Spinal cord (tissue), 9 donors: ENCODE measurements at regions not wholly inside any gene's neighbourhood (a gene's known extent, or its start where the extent isn't known, plus 50 kb on each side); places are given as distances from the start of the nearest gene placed in this dataset.
A peak's percentile ranks its signal among the peaks of the same experiment; 100 is the strongest.

Experiments
- DNase-seq, 6 donors: peaks; one replicate each; pipeline versions ENCODE4 v3.0.0 to v3.0.0-alpha.2; 2013 to 2015; ENCODE audit warnings: low spot score in 6 of 6, low read depth in 4 of 6
- H3K27ac ChIP-seq: one replicate; pipeline ENCODE4 v1.5.1; 2013; ENCODE audit warnings: low read depth, low read length, control low read depth
- H3K27me3 ChIP-seq: one replicate; pipeline ENCODE4 v1.6.1; 2013; ENCODE audit warnings: low read length; ENCODE audit not compliant: control insufficient read depth, insufficient read depth
- H3K36me3 ChIP-seq: one replicate; pipeline ENCODE4 v1.6.1; 2013; ENCODE audit warnings: low read length; ENCODE audit not compliant: control insufficient read depth, insufficient read depth
- H3K4me1 ChIP-seq: one replicate; pipeline ENCODE4 v1.6.1; 2013; ENCODE audit warnings: low read length; ENCODE audit not compliant: control insufficient read depth, insufficient read depth
- H3K4me3 ChIP-seq: one replicate; pipeline ENCODE4 v1.5.1; 2013; ENCODE audit warnings: low read depth, low read length, control low read depth
- H3K9me3 ChIP-seq: one replicate; pipeline ENCODE4 v1.6.1; 2013; ENCODE audit warnings: low read length; ENCODE audit not compliant: control insufficient read depth, insufficient read depth
- WGBS: methylation state at CpG from one replicate; pipeline ENCODE4 v1.1.5; 2013; ENCODE audit warnings: missing lambda C conversion rate; ENCODE audit not compliant: insufficient coverage; 5-methylcytosine and 5-hydroxymethylcytosine counted together
- donor health status: healthy.

DNA sequence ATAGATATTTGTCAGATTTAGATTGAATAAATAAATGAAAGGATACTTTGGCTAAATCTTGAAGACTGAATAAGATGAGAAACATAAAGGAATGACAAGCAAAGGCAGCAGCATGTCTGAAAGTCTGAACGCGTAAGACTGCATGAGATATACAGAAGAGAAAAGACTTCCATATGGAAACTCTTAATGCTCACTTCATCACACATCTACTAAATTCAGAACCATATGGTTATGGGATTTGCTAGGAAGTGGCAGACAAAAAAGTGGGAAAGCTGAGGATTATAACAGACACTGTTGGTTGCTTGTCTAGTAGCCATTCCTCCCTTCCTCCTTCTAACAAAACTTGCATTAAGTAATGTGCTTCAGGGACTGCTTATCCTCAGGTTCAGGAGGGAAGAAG is 446.7 kb downstream of the KCTD12 start:
- no peaks in the 10 kb centered on the region for H3K9me3 ChIP-seq
- no CpG with 5 or more reads among the region's 2 CpGs for WGBS
- H3K4me1 ChIP-seq, result no peaks in the 10 kb centered on the region
- no peaks in the 10 kb centered on the region for H3K27me3 ChIP-seq
- DNase-seq, result peak in 1 of 6 donors; percentile 49
- H3K4me3 ChIP-seq, result no peak overlapping the region
- no peak overlapping the region for H3K27ac ChIP-seq
- no peaks in the 10 kb centered on the region for H3K36me3 ChIP-seq

DNA sequence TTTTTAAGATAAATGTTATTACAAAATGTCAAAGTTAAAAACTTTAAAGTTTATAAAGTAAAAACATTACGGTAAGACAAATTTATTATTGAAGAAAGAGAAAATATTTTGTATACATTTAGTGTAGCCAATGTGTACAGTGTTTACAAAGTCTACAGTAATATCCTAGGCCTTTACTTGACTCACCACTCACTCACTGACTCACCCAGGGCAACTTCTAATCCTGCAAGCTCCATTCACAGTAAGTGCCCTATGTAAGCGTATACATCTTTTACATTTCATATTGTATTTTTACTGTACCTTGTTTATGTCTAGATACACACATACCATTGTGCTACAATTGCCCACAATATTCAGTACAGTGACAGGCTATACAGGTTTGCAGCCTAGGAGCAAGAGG is 448.2 kb downstream of the KCTD12 start:
- Histone ChIP-seq H3K9me3 (no peaks in the 10 kb centered on the region), H3K4me1 (no peaks in the 10 kb centered on the region), H3K4me3 (no peak overlapping the region), H3K27ac (no peak overlapping the region), H3K36me3 (no peaks in the 10 kb centered on the region), H3K27me3 (no peaks in the 10 kb centered on the region)
- WGBS, result no CpG with 5 or more reads among the region's 2 CpGs
- no peak for DNase-seq

DNA sequence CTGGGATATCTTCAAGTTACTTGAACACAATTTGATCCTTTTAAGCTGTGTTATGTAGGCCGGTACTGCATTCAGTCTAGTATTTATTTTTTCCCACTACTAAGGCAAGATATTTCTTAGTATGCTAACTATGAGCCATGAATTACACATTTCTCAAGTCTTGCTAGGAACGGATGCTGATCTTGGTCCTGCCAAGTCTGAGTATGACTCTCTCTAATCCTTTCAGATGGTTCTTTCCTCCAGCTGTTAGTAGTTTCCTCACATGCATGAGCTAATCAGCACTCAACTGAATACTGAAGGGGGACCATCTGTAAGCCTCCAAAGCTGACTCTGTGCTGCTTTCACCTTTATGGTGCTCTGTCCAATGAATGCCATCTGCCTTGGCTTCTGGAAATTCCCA is 460.3 kb downstream of the KCTD12 start:
- WGBS, result 44% methylated on average over 1 of the region's 2 CpGs
- H3K27ac ChIP-seq, result no peak overlapping the region
- peak in 1 of 6 donors; percentile 71 for DNase-seq

DNA sequence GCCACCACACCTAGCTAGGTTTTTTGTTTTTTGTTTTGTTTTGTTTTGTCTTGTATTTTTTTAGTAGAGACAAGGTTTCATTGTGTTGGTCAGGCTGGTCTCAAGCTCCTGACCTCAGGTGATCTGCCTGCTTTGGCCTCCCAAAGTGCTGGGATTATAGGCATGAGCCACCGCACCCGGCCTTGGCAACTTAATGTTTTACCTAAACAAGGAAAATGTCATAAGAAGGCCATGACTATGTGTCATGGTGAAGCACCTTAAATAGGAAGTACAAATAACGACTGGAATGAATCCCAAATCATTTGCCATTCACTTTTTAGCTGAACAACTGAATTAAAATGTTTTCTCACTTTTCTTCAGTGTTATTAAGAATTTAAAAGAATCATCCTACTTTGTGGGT is 465.2 kb downstream of the KCTD12 start:
- no CpG with 5 or more reads among the region's 3 CpGs for WGBS
- peaks cover 2% of the 10 kb centered on the region for H3K9me3 ChIP-seq
- H3K4me1 ChIP-seq, result no peaks in the 10 kb centered on the region
- DNase-seq, result no peak
- H3K27me3 ChIP-seq, result no peaks in the 10 kb centered on the region
- no peaks in the 10 kb centered on the region for H3K36me3 ChIP-seq
- no peak overlapping the region for H3K4me3 ChIP-seq
- no peak overlapping the region for H3K27ac ChIP-seq

More for the DNA sequence above, 460.3 kb downstream of the KCTD12 start:
- H3K4me3 ChIP-seq, result no peak overlapping the region
- no peaks in the 10 kb centered on the region for H3K27me3 ChIP-seq
- H3K4me1 ChIP-seq, result no peaks in the 10 kb centered on the region
- peaks cover 2% of the 10 kb centered on the region for H3K9me3 ChIP-seq
- no peaks in the 10 kb centered on the region for H3K36me3 ChIP-seq

DNA sequence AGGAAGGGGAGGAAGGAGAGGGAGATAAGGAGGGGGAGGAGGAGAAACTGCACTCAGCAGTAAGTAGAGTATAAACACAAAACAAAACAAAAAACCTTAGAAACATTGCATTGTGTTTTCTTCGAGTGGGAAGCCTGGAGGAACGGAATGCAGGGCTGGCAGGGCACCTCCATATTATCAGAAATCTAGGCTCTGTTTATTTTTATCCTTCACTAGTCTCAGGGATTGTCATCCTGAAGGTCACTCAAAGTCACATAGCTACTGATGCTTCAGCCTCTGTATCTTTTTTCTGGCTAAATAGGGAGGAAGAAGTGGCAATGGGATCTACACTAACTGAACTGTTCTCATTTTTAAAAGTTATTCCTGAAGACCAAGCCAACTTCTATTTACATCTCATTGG is 467.8 kb downstream of the KCTD12 start:
- Histone ChIP-seq H3K9me3 (peaks cover 4% of the 10 kb centered on the region), H3K4me3 (no peak overlapping the region), H3K4me1 (no peaks in the 10 kb centered on the region), H3K27ac (no peak overlapping the region), H3K36me3 (no peaks in the 10 kb centered on the region), H3K27me3 (no peaks in the 10 kb centered on the region)
- DNase-seq, result no peak
- no CpG with 5 or more reads among the region's 2 CpGs for WGBS

DNA sequence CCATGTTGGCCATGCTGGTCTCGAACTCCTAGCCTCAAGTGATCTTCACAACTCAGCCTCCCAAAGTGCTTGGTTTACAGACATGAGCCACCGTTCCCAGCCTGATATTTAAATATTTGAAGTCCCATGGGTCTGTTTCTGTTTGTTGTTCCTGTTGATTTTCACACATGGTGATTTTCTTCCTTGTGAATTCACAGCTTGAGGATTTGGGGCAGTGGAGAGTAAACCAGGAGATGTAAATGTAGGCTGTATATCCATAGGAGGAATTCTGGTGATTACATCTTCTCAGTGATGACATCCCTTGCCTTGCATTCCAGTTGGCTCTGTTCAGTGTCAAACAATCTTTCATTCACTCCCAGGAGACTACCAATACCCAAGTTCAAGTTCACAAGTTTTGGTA is 471.9 kb downstream of the KCTD12 start:
- H3K27me3 ChIP-seq, result no peaks in the 10 kb centered on the region
- no peak for DNase-seq
- no peak overlapping the region for H3K27ac ChIP-seq
- H3K9me3 ChIP-seq, result peaks cover 2% of the 10 kb centered on the region
- no peaks in the 10 kb centered on the region for H3K36me3 ChIP-seq
- WGBS, result no CpG with 5 or more reads among the region's 2 CpGs
- no peaks in the 10 kb centered on the region for H3K4me1 ChIP-seq
- no peak overlapping the region for H3K4me3 ChIP-seq

DNA sequence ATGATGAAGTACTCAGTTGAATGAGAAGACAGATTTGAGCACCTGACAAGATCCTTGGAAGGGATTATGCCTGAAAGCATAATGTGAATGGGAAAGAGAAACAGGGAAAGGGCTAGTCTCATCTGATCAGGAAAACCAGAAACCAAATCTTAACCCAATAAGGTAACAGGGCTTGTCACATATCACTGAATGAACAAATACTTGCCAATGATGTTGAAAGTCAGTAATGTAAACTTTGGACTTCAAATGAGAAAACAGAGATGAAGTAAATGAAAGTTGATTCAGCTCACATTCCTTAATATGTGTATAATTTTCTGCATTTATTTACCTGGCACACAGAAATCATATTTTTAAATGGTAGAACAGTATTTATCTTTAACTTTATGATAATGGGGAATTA is 480.0 kb downstream of the KCTD12 start:
- H3K36me3 ChIP-seq, result no peaks in the 10 kb centered on the region
- no peak overlapping the region for H3K4me3 ChIP-seq
- H3K27ac ChIP-seq, result no peak overlapping the region

DNA sequence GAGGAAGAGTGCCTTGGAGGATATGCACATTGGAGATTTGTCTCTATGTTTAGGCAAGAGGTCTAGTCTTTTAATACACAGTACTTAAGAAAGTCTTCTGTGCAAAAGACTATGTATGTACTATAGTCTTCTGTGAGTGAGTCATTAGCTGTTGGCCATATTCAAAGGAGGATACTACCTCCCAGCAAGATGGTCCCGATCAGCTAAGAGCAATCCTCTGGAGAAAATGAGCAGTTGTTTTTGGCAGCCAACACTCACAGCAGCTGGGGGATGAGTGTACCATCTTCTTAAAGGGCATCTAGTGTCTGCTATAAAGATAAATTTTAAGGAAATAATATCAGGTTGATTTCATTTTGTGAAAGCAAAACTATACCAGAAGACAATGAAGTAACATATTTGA is 487.8 kb downstream of the KCTD12 start:
- 83% methylated on average over 1 of the region's 1 CpG for WGBS
- H3K4me1 ChIP-seq, result no peaks in the 10 kb centered on the region
- no peaks in the 10 kb centered on the region for H3K27me3 ChIP-seq
- no peaks in the 10 kb centered on the region for H3K9me3 ChIP-seq
- no peaks in the 10 kb centered on the region for H3K36me3 ChIP-seq
- DNase-seq, result no peak
- no peak overlapping the region for H3K4me3 ChIP-seq
- H3K27ac ChIP-seq, result no peak overlapping the region

More for the DNA sequence above, 480.0 kb downstream of the KCTD12 start:
- DNase-seq, result no peak
- H3K9me3 ChIP-seq, result no peaks in the 10 kb centered on the region
- H3K4me1 ChIP-seq, result no peaks in the 10 kb centered on the region
- H3K27me3 ChIP-seq, result no peaks in the 10 kb centered on the region

DNA sequence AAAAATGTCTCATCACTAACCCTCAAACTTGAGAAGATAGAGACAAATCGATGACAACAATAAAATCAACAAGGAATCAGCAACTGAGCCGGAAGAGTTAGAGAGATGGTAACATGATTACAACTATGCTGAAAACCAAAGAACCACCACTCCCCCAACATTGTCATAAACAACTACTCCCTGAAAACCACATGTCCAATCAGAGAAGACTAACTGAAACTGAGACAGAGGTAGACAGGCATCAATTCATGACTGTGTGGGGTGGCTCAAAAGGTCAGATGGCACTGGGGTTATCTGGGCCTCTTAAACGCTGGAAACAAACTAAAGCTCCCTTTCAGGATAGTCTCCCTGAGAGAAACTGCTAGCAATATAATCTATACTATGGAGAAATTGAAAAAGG is 488.8 kb downstream of the KCTD12 start:
- H3K9me3 ChIP-seq, result no peaks in the 10 kb centered on the region
- no peaks in the 10 kb centered on the region for H3K36me3 ChIP-seq
- no peaks in the 10 kb centered on the region for H3K27me3 ChIP-seq
- H3K4me1 ChIP-seq, result no peaks in the 10 kb centered on the region
- no CpG with 5 or more reads among the region's 3 CpGs for WGBS
- DNase-seq, result no peak
- no peak overlapping the region for H3K4me3 ChIP-seq
- H3K27ac ChIP-seq, result no peak overlapping the region

DNA sequence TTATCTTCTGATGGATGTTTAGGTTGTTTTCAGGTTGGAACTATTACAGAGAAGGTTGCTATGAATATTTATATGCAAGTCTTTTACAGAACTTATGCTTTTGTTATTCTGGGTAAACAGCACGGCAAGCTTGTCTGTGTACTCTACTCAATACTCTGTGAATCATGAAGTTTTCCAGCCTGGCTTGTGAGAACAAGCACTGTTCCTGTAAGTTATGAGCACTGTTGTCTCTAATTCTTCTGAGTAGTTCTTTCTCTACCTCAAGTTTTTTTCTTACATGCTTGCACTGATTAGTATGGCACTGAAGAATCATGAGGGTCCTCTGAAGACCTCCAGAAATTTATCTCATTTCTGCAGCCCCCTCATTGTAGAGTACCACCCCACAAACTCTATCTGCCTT is 496.9 kb downstream of the KCTD12 start:
- Histone ChIP-seq H3K27ac (no peak overlapping the region), H3K4me3 (no peak overlapping the region), H3K9me3 (no peaks in the 10 kb centered on the region), H3K36me3 (no peaks in the 10 kb centered on the region), H3K27me3 (no peaks in the 10 kb centered on the region), H3K4me1 (no peaks in the 10 kb centered on the region)
- DNase-seq, result no peak
- WGBS, result no CpG with 5 or more reads among the region's 1 CpG
